LoVo (cell line): ENCODE measurements at regions not wholly inside any gene's neighbourhood (a gene's known extent, or its start where the extent isn't known, plus 50 kb on each side); places are given as distances from the start of the nearest gene placed in this dataset.
"Not testable (repeated sequence)": the region's sequence is repeated elsewhere in the genome, so short reads cannot be mapped to it uniquely, and the experiment has no call there.

ENCODE experiments used
- DNase-seq: peaks from one replicate; pipeline ENCODE4 v3.0.0-alpha.2; 2016; ENCODE audit warnings: low spot score

- peak; percentile 23 for DNase-seq
Observed at GRCh38 chr4:127479031-127479622, 153.6 kb upstream of the INTU start.

- no peak for DNase-seq
Observed at GRCh38 chr4:127482049-127482448, 150.7 kb upstream of the INTU start.

GRCh38 chr4:127484117-127484516 is 148.6 kb upstream of the INTU start:
- no peak for DNase-seq

DNA sequence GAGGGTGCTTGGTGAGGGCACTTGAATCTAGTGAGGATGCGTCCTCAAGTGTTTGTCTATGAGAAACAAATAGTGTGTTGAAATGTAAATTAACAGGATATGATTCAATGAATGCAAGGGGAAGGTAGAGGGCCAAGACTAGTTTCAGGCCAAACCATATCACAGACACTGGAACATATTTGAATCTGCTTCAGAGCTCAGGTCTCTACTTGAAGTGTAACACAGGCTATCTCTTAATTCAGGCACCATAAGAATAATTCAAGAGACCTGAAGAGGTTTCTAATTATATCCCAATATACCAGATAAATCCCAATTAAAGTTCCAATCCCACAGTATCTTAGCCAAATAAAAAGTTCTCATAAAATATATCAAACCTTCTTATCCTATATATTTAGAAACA is 146.5 kb upstream of the INTU start:
- DNase-seq, result no peak

GRCh38 chr4:127491571-127491970 is 141.2 kb upstream of the INTU start:
- no peak for DNase-seq

DNA sequence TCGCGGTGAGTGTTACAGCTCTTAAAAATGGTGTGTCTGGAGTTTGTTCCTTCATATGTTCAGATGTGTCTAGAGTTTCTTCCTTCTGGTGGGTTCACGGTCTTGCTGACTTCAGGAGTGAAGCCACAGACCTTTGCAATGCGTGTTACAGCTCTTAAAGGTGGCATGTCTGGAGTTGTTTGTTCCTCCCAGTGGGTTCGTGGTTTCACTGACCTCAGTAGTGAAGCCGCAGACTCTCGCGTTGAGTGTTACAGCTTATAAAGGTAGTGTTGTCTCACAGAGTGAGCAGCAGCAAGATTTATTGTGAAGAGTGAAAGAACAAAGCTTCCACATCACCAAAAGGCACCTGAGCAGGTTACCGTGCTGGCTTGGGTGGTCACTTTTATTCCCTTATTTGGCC is 135.9 kb upstream of the INTU start:
- DNase-seq, result not testable (repeated sequence)

DNA sequence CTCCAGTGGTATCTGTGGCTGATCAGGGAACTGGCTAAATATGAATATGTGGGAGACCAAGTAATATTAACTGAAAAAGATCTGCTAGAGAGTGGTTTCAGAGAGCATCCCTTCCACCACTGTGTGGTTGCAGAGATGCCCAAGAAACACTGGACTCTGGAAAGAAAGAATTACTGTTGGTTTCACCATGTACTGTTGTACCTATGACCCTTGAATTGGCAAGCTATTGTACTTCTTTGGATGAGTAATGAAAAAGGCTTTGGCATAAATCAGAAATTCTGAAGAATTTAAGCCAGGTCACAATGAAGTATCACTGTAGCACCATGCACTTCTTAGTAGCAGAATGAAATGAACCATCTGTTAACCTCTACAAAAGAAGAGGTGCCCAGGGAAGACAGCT is 134.4 kb upstream of the INTU start:
- no peak for DNase-seq

GRCh38 chr4:127500242-127500641 is 132.5 kb upstream of the INTU start:
- no peak for DNase-seq

- DNase-seq, result no peak
Observed at GRCh38 chr4:127501103-127501502, 131.7 kb upstream of the INTU start.

DNA sequence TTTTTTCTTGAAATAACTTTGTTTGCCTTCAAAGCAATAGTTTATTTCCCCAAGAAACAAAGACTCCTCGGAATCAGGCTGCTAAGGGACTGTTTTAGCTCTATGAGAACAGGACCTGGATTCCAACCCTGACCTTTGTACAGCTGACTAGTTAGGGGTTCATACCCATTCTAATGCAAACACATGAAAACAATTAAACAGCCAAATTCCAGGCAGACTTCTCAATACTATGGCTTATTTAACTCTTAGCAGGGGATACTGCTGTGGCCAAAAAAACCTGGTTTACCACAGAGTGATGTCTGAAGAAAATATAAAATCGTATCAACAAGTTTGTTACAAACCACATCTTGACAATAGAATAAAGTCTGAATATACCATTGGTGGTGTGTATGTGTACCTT is 129.6 kb upstream of the INTU start:
- no peak for DNase-seq

GRCh38 chr4:127505203-127505602 is 127.6 kb upstream of the INTU start:
- no peak for DNase-seq

DNA sequence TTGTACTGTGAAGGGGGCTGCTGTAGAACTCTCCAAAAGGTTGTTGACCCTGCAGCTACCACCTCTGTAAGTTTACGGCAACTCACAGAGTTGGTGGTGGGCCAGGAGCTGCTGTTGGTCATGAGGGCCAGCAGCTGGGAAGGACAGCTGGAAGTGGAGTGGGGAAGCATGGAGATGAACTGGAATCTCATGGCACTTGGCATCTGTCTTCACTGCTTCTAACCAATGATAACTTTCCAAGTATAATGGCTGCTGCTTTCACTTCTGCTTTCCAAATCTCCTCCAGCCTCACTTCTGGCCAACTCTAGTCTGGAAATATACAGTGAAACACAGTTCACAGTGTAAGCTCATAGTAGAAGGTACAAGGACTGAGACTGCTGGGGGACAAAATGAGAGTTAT is 126.5 kb upstream of the INTU start:
- no peak for DNase-seq

DNA sequence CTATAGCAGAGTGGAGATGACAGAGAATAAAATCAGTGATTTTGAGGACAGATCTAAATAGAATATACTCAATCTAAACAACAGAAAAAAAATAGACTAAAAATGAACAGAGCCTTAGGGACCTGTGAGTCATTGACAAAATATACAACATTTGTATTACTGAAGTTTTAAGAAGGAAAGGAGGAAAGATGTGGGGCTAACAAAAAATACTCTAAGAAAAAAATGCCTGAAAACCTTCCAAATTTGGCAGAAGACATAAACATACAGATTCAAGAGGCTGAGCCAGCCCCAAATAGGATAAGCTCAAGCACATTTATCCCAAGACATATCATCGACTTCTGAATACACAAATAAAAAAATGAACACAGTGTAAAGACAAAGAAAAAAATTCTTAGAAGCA is 123.6 kb upstream of the INTU start:
- DNase-seq, result no peak

- DNase-seq, result not testable (repeated sequence)
Observed at GRCh38 chr4:127512672-127513071, 120.1 kb upstream of the INTU start.

DNA sequence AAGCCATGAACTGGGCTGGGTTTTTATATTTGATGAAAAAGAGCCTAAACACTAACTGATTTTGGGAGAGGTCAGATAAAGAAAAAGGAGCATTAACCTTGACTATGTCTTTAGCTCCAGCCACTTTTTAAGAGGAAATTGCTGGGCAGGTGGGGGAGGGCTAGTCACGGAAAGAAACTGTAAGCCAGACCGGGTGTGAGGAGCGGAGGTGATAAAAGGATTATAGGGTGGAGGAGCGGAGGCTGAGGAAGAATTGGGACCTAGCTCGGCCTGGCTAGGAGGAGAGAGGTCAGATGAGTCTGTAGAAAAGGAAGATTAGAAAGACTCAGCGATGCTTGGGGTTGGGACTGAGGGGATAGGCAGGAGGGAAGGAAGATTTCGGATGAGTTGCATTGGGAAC is 117.5 kb upstream of the INTU start:
- DNase-seq, result not testable (repeated sequence)

GRCh38 chr4:127518046-127518445 is 114.7 kb upstream of the INTU start:
- no peak for DNase-seq

DNA sequence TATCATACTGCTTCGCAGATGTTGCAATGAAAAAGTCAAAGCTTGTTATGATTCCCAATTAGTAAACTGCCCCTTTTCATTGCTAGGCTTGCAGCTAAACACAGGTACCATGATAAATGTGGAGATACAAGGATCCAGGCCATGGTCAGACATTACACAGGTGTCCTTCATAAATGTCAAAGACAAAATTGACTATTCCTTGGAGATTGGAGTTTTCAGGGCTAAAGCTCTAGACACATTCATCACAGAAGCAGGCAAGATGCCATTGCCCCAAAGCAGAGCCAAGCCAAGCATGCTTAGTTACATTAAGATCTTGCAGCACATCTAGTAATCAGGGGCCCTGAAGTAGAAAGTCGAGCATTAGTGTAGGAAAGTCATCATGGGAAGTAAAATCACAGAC is 111.3 kb upstream of the INTU start:
- no peak for DNase-seq

DNA sequence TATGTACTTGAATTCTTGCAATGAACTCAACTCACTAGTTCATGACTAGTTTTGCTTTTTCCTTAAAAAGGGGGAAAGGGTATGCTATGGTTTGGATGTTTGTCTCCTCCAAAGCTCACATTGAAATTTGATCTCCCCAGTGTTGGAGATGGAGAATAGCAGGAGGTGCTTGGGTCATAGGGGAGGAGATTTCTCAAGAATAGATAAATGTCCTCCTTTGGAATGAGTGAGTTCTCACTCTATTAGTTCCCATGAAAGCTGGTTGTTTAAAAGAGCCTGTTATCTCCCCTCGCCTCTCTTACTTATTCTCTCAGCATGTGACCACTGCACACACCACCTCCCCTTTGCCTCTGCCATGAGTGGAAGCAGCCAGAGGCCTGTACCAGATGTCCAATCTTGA is 109.4 kb upstream of the INTU start:
- DNase-seq, result no peak

GRCh38 chr4:127525608-127526007 is 107.1 kb upstream of the INTU start:
- no peak for DNase-seq

DNA sequence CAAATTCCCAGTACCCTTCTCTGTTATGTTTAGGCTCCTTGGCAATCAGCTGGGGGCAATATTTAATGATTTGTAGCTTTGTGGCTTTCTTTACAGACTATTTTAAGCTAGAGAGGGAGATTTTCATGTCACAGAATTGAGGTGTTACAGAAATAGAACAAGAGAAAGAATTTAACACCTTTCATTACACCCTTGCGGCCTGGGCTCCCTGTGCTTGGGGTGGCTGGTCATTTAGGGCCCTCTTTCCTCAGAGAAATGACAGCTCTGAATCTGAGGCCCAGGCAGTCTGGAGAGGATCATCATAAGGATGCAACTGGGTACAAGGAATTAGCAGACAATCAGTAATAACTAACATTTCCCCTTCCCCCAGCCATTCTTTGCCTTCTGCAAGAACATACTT is 104.5 kb upstream of the INTU start:
- DNase-seq, result no peak

DNA sequence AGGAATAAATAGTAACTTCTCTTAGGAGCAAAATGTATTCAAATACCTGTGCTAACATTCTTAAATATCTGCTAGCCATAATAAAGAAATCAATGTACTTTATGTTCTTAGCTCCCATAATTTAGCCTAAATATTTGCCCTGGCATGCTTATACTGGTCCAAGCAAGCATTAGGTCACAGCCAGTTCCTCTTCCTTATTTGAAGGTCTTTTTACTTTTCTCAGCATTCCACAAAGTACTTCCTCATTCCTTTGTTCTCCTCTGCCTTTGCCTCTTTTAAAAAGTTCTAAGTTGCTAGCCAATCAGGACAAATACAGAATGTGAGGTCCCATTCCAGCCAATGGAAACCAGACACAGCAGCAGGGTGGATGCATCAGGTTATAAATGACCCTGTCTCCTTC is 102.9 kb upstream of the INTU start:
- DNase-seq, result not testable (repeated sequence)

GRCh38 chr4:127533028-127533700 is 99.6 kb upstream of the INTU start:
- no peak for DNase-seq

DNA sequence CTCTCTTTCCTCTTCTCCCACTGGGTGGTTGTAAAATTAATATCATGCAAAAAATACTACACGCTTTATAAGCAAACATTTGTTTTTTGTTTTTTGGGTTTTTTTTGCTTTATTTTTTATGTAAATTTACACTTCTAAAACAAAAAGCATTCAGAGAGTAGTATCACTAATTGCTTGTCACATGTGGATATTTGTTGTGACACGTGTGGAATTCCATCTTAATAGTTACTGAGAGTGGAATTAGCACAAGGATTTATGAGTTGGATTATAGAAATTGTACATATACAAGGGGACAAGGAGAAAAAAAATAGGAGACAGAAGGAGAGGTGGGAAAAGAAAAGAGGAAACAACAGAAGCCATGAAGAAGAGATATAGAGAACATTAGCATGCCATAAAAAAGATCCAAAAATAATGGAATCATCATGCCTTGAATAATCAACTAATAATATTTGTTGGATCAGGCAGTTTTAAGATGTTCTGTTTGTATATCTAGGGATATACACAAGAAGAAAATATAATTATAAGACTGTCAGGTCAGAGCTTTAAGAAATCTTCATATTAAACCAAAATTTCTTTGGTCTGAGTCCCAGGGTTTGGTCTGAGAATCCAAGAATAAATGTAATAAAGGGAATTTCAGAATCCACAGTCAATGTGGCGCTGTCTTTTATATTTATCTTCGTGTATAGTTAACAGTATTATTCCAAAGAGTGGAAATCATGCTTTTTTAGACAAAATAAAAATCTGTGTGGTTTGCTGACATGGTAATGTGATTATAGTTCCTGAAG is 98.5 kb upstream of the INTU start:
- no peak for DNase-seq
